HG03066 (cell line): ENCODE measurements at regions not wholly inside any gene's neighbourhood (a gene's known extent, or its start where the extent isn't known, plus 50 kb on each side); places are given as distances from the start of the nearest gene placed in this dataset.

Source experiments
- ATAC-seq: cut with Tn5 transposase; IDR thresholded peaks from one replicate; pipeline ENCODE4 v1.9.1; 2021; ENCODE audit warnings: low read depth; ENCODE audit not compliant: unreplicated experiment

DNA sequence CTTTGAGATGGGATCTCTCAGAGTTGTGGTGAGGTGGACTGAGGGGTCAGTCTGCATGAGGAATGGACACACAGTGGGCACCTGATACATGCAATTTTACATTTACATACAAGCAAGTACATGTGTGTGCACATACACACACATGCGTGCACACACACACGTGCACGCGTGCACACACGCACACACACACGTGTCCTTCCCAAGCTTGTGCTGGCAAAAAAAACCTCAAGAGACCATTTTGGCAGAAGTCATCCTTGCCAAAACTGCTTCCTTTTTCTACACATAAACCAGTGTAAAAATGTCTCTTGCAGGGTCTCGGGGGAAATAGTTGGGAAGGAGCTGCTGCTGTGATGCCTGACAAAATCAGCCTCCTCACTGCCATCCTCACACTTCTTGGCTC lies 279.5 kb upstream of the POU3F3 start:
- ATAC-seq, result no peak

DNA sequence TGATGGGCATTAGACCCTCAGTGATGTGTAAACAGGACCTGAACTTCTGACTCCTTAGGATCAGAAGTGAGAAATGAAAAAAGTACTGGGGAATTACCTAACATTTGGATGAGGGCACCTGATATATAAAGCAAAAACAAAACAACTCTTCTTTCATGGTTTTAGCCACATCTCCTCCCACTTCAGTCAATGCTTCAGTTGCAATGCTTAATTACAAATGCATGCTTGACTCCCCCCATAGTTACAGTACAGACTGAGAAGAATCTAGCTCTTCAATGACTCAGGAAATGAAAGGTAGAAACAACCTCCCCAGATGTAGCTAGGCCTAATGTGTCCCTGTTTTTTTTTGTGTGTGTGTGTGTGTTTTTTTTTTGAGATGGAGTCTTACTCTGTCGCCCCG lies 276.8 kb upstream of the POU3F3 start:
- ATAC-seq, result peak; percentile 69

DNA sequence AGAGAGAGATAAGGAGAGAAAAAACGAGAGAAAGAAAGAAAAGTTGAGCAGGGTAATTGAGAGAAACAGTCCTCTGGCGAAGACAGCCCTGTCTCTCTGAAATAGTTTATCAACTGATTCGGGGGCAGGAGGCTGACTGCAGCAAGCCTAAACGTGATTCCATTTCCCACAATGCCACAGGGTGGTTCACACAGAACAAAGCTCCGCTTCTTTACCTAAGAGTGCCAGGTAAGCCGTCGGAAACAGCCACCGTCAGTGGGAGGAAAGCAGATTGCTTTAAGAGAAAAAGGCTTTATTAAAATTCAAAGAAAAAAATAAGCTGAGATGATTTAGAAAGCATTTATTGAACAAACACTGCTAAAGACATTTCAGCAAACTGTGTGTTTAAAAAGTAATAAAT lies 271.4 kb upstream of the POU3F3 start:
- ATAC-seq, result no peak

GRCh38 chr2:104583811-104584210 lies 270.1 kb upstream of the POU3F3 start:
- no peak for ATAC-seq

DNA sequence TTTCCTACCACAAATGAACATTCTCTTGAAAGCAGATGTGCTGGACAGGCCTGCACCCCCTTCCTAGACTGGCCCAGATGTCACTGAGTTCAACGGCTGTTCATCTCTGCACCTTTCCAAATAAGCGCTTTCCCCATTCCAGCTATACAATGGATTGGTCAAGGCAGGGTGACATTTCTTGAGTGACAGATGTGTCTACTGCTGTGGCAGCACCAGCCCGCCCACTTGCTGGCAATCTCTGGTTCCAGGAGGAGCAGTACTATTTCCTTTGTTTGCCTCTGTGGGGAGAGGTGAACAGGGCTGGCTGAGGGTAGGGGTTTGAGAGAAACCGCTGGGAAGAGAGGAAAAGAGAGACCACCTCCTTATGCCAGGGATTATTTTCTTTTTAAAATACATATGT lies 269.5 kb upstream of the POU3F3 start:
- no peak for ATAC-seq

DNA sequence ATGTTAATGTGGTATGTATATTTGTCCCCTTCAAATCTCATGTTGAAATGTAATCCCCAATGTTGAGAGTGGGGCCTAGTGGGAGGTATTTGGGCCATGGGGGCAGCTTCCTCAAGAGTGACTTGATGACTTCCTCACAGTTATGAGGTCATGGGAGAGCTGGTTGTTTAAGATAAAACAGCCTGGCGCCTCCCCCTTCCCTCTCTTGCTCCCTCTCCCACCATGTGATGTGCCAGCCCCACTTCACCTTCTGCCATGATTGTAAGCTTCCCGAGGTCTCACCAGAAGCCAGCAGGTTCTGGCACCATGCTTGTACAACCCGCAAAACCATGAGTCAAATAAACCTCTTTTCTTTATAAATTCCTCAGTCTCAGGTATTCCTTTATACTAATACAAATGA lies 258.3 kb upstream of the POU3F3 start:
- no peak for ATAC-seq

- ATAC-seq, result no peak
These were observed 256.0 kb upstream of the POU3F3 start for GRCh38 chr2:104597942-104598341.

DNA sequence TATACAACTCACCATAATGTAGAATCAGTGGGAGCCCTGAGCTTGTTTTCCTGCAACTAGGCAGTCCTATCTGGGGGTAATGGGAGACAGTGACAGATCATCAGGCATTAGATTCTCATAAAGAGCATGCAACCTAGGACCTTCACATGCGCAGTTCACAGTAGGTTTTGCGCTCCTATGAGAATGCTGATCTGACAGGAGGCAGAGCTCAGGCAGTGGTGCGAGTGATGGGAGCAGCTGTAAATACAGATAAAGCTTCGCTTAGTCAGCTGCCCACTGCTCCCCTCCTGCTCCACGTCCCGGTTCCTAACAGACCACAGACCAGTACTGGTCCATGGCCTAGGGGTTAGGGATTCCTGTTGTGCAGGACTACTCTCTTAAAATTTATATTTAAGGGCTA lies 255.3 kb upstream of the POU3F3 start:
- no peak for ATAC-seq

DNA sequence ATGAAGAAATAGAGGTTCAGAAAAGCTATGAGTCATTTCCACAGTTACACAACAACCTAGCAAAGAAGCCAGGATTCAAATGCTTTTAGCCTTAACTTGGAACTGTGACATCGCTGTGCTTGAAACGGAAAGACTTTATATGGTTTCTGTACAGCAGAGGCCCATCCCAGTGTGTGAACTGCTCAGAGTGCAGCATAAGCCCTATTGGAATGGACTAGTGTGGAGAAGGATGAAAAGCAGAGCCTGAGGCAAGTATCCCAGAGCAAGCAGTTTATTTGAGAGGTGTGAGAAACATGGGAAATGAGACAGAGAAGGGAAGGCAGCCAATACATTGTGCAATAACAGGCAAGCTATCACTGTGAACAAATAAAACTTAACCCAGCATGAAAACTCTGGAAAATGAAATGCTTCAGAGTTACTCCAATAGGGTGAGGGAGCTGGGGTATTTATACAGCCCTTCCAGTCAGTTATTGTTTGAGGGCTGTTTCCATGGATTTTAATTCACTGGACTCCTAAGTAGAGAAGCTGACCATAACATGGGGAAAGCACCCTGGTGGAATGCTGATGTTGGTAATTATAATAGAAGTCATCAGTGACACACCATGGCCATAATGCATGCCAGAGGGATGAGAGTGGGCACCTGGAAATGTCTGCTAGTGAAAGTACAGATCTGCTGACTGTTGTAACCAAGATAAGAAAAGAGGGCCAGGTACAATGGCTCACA lies 254.0 kb upstream of the POU3F3 start:
- ATAC-seq, result no peak

GRCh38 chr2:104606056-104606455 lies 247.9 kb upstream of the POU3F3 start:
- no peak for ATAC-seq

DNA sequence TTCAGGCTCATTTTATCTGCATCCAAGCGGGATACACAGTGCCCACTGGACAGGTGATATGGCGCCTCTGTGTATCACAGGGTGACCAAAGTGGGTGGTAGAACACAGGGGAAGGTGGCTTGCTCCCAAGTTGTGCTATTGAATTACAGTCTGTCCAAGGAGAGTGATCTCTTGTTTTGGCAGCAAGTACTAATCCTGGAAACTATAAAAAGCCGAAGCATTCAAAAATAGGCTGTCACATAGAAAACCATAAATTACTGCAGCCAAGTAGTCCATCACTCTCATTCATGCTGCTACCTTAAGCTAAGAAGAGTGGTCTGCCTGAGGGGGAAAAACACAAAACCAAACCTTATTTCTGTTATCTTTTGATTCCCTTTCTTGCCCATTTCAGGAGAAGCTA lies 237.1 kb upstream of the POU3F3 start:
- no peak for ATAC-seq

GRCh38 chr2:104620801-104621200 lies 233.1 kb upstream of the POU3F3 start:
- no peak for ATAC-seq

GRCh38 chr2:104635608-104636007 lies 218.3 kb upstream of the POU3F3 start:
- ATAC-seq, result no peak

- no peak for ATAC-seq
These were observed 215.6 kb upstream of the POU3F3 start for GRCh38 chr2:104638190-104638858.

- no peak for ATAC-seq
These were observed 215.1 kb upstream of the POU3F3 start for GRCh38 chr2:104638859-104639202.

DNA sequence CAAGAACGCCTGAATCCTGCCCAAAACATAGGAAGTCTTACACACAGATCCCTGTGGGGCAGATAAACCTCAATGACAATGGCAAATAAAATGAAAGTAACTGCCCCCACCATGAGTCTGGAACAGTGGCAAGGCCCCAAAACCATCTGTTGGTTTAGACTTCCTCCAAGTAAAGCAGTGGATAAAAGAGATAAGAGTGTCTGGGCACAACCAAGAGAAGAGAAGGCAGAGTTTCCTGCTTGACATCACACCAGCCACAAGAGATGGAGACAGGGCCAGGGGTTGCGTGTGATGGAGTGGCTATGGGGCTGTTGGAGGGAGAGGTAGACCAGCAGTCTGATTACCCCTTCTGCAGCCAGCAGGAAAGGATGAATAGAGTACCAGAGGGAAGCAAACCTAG lies 212.1 kb upstream of the POU3F3 start:
- no peak for ATAC-seq

DNA sequence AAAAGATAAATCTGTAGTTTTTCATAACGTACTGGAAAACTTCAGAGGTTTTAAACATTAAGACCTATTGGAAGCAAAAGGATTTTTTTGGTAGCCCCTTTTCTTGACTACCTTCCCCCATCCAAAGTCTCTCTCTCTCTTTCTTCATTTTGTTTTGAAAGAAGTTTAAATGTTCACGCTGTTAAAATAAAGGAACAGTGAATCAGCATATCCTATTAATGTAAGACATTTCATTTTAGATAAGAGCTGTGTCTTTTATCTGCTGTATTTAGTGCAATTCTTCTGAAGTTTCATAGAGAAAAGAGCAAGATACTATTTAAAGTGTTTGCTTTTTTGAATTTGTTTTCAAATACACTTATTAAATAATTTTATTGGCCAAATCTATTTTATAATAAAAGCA lies 205.5 kb upstream of the POU3F3 start:
- no peak for ATAC-seq

DNA sequence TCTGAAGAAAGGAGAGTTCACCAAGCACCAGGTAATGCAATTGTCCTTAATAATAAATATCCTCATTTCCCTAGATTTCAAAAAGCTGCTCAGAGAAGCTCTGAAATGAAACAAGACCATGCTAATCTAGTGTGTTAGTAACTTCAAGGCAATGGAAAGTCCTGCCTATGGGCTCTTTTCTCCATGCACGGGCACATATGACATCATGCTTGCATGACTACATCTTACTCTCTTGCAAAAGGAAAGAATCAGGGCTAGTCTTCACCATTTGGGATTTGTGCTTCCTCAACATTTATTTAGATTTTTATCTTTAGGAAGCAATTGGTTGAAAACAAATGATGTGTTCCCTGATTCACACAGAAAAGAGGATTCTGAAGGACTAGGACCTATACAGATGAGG lies 204.0 kb upstream of the POU3F3 start:
- no peak for ATAC-seq

DNA sequence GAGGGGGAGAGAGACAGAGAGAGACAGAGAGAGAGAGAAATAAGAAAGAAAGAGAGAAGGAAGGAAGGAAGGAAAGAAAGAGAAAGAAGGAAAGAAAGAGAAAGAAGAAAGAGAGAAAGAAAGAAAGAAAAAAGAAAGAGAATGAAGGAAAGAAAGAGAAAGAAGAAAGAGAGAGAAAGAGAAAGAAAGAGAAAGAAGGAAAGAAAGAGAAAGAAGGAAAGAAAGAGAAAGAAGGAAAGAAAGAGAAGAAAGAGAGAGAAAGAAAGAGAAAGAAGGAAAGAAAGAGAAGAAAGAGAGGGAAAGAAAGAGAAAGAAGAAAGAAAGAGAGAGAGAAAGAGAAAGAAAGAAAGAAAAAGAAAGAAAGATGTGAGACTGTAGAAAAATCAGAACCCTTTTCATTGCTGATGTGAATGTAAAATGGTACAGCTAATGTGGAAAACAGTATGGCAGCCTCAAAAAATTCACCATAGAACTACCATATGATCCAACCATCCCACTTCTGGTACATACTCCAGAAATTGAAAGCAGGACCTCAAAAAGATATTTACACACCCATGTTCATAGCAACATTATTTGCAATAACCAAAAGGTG lies 203.4 kb upstream of the POU3F3 start:
- ATAC-seq, result no peak

DNA sequence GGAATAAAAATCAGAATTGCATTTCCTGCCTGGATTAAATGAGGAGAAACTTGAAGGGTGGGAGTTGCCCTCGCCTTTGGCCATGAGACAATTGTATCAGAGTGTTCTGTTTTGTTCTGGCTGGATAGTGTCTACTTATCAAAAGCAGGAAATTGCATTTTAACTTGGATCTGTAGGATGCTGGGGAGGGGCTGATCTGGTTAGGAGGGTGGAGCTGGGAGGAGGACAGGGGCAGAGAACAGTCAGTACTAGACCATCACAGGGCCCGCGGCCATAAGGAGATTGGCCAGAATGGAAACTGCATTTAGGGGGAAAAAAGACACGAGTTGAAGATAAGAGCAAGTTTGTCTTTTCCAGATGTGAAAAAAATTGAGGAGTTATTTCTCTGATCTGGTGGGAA lies 199.1 kb upstream of the POU3F3 start:
- ATAC-seq, result no peak

GRCh38 chr2:104656571-104657163 lies 197.2 kb upstream of the POU3F3 start:
- no peak for ATAC-seq
